ENCODE measurements at regions not wholly inside any gene's neighbourhood (a gene's known extent, or its start where the extent isn't known, plus 50 kb on each side); places are given as distances from the start of the nearest gene placed in this dataset.

- TF ChIP-seq ZNF514 (tag by site-specific recombination; IDR thresholded peaks at IDR 0.05) (no peak), PBX3 (CRISPR knock-in tag; IDR thresholded peaks at IDR 0.05) (no peak), FEZF1 (tag by site-specific recombination; IDR thresholded peaks at IDR 0.05) (no peak), ZNF48 (tag by site-specific recombination; IDR thresholded peaks at IDR 0.05) (no peak), SALL2 (tag by site-specific recombination; IDR thresholded peaks at IDR 0.05; ENCODE audit: borderline replicate concordance) (no peak), ZNF561 (tag by site-specific recombination; IDR thresholded peaks at IDR 0.05; ENCODE audit: borderline replicate concordance) (no peak), EGR2 (tag by site-specific recombination; IDR thresholded peaks at IDR 0.05; ENCODE audit: low read depth) (no peak), ZNF433 (tag by site-specific recombination; IDR thresholded peaks at IDR 0.05; ENCODE audit: low read depth) (no peak), ZFHX2 (tag by site-specific recombination; conservative IDR thresholded peaks at IDR 0.05) (no peak), SETDB1 (IDR thresholded peaks at IDR 0.05; ENCODE audit: insufficient read length, low read length) (no peak), KLF10 (tag by site-specific recombination; IDR thresholded peaks at IDR 0.05) (no peak), ZNF654 (tag by site-specific recombination; IDR thresholded peaks at IDR 0.05; ENCODE audit: low read depth) (no peak), ZNF626 (tag by site-specific recombination; IDR thresholded peaks at IDR 0.05) (no peak)
- ChIA-PET CTCF (interaction anchor here (1.3 kb wide), 1 partner anchor 108 kb away, joined by 5 read pairs; no protein-coding TSS in a partner anchor), POLR2A (no interaction called here)
- no peaks in the 10 kb centered on the region for H3K36me3 ChIP-seq (ENCODE audit: control insufficient read depth in 2 of 2, insufficient read depth in 1 of 2, low read length in 2 of 2)
- no peak overlapping the region for H3K27ac ChIP-seq (ENCODE audit: extremely low read depth, low read depth, low read length)
- H3K9me3 ChIP-seq (ENCODE audit: control insufficient read depth, insufficient read depth, low read depth, low read length): no peaks in the 10 kb centered on the region
- H3K4me1 ChIP-seq (ENCODE audit: control insufficient read depth, insufficient read depth, low read length): no peaks in the 10 kb centered on the region
- H3K4me3 ChIP-seq (ENCODE audit: low read depth, low read length): no peak overlapping the region
Observed at GRCh38 chr4:53815281-53815680, 224.0 kb upstream of the LNX1 start.

GRCh38 chr4:53813998-53814397, 222.7 kb upstream of the LNX1 start:
- Histone ChIP-seq H3K4me3 (ENCODE audit: low read depth, low read length) (no peak overlapping the region), H3K36me3 (ENCODE audit: control insufficient read depth in 2 of 2, insufficient read depth in 1 of 2, low read length in 2 of 2) (no peaks in the 10 kb centered on the region), H3K4me1 (ENCODE audit: control insufficient read depth, insufficient read depth, low read length) (no peaks in the 10 kb centered on the region), H3K9me3 (ENCODE audit: control insufficient read depth, insufficient read depth, low read depth, low read length) (no peaks in the 10 kb centered on the region), H3K27ac (ENCODE audit: extremely low read depth, low read depth, low read length) (no peak overlapping the region)
- ChIA-PET POLR2A (no interaction called here), CTCF (interaction anchor here (0.9 kb wide), 1 partner anchor 10 kb away, joined by 3 read pairs; no protein-coding TSS in a partner anchor)
- TF ChIP-seq ZNF658 (tag by site-specific recombination; IDR thresholded peaks at IDR 0.05) (no peak), ZNF544 (tag by site-specific recombination; IDR thresholded peaks at IDR 0.05) (no peak), ZNF138 (tag by site-specific recombination; IDR thresholded peaks at IDR 0.05; ENCODE audit: borderline replicate concordance) (no peak), ZNF114 (tag by site-specific recombination; IDR thresholded peaks at IDR 0.05) (no peak), ZNF292 (tag by site-specific recombination; IDR thresholded peaks at IDR 0.05; ENCODE audit: borderline replicate concordance, low read depth) (no peak), SP7 (tag by site-specific recombination; IDR thresholded peaks at IDR 0.05) (no peak), ZNF596 (tag by site-specific recombination; IDR thresholded peaks at IDR 0.05) (no peak), HIC1 (tag by site-specific recombination; IDR thresholded peaks at IDR 0.05) (no peak), ZSCAN23 (tag by site-specific recombination; IDR thresholded peaks at IDR 0.05) (no peak), ZNF266 (tag by site-specific recombination; IDR thresholded peaks at IDR 0.05; ENCODE audit: low read depth) (no peak), ZBTB26 (tag by site-specific recombination; optimal IDR thresholded peaks at IDR 0.05) (no peak), ZNF837 (tag by site-specific recombination; IDR thresholded peaks at IDR 0.05) (no peak), ZNF394 (tag by site-specific recombination; IDR thresholded peaks at IDR 0.05; ENCODE audit: borderline replicate concordance) (no peak), ZSCAN4 (tag by site-specific recombination; IDR thresholded peaks at IDR 0.05) (no peak), ZNF792 (tag by site-specific recombination; IDR thresholded peaks at IDR 0.05) (no peak), ZBTB21 (tag by site-specific recombination; IDR thresholded peaks at IDR 0.05) (no peak), HOXD13 (CRISPR knock-in tag; IDR thresholded peaks at IDR 0.05; ENCODE audit: borderline replicate concordance) (no peak), ZSCAN16 (tag by site-specific recombination; IDR thresholded peaks at IDR 0.05) (no peak), ZNF211 (tag by site-specific recombination; IDR thresholded peaks at IDR 0.05; ENCODE audit: low read depth) (no peak), ZNF175 (tag by site-specific recombination; IDR thresholded peaks at IDR 0.05) (no peak)
